ENCODE measurements at regions not wholly inside any gene's neighbourhood (a gene's known extent, or its start where the extent isn't known, plus 50 kb on each side); places are given as distances from the start of the nearest gene placed in this dataset.

GRCh38 chr5:4987431-4987830 is 152.7 kb upstream of the ADAMTS16 start:
- TF ChIP-seq CTCF (IDR thresholded peaks at IDR 0.05): no peak
- no peak for TF ChIP-seq POLR2A (IDR thresholded peaks at IDR 0.05)
